Keratinocyte (primary cell): ENCODE measurements at regions not wholly inside any gene's neighbourhood (a gene's known extent, or its start where the extent isn't known, plus 50 kb on each side); places are given as distances from the start of the nearest gene placed in this dataset.

Experiments
- DNase-seq: peaks from one replicate; pipeline ENCODE4 v3.0.0-alpha.2; 2011; ENCODE audit warnings: low read depth, missing footprints, low spot score
- FAIRE-seq: peaks from 2 replicates; lab custom pipeline; 2011; peaks lifted over from hg19 to GRCh38; lab: Jason Lieb, UNC
- H2AFZ ChIP-seq: 2 replicates; pipeline ENCODE4 v1.6.0; 2012; ENCODE audit warnings: low read length, control low read depth, inconsistent platforms; ENCODE audit not compliant: control insufficient read depth
- H3K27ac ChIP-seq: 2 replicates; pipeline ENCODE4 v1.5.1; 2011; ENCODE audit warnings: low read length; ENCODE audit not compliant: control insufficient read depth, insufficient read depth
- H3K27me3 ChIP-seq: 3 replicates; pipeline ENCODE4 v1.6.0; 2011; ENCODE audit warnings: low read length; ENCODE audit not compliant: control insufficient read depth, insufficient read depth; ENCODE audit errors: extremely low read depth
- H3K36me3 ChIP-seq, 2 experiments: 2 replicates in 1 of 2; 3 replicates in 1 of 2; pipeline ENCODE4 v1.5.1; 2011; ENCODE audit warnings: low read length in 2 of 2, mild to moderate bottlenecking in 1 of 2; ENCODE audit not compliant: control insufficient read depth in 2 of 2, insufficient read depth in 2 of 2; ENCODE audit errors: extremely low read depth in 1 of 2
- H3K4me1 ChIP-seq: 3 replicates; pipeline ENCODE4 v1.5.1; 2011; ENCODE audit warnings: low read length; ENCODE audit not compliant: control insufficient read depth, insufficient read depth; ENCODE audit errors: extremely low read depth
- H3K4me2 ChIP-seq: 3 replicates; pipeline ENCODE4 v1.6.0; 2011; ENCODE audit warnings: low read depth, low read length; ENCODE audit not compliant: control insufficient read depth, insufficient read depth; ENCODE audit errors: extremely low read depth
- H3K4me3 ChIP-seq, 3 experiments: fragments of 200-600 bp in 1 of 3; sonication (generic) in 1 of 3; 2 replicates in 2 of 3; 3 replicates in 1 of 3; pipeline ENCODE4 v1.5.1; 2011 to 2016; ENCODE audit warnings: low read length in 3 of 3, mild to moderate bottlenecking in 3 of 3, control low read depth in 2 of 3, inconsistent platforms in 1 of 3, low read depth in 1 of 3, mixed read lengths in 1 of 3, mixed run types in 1 of 3, moderate library complexity in 1 of 3; ENCODE audit not compliant: control insufficient read depth in 2 of 3, insufficient read depth in 2 of 3; ENCODE audit errors: extremely low read depth in 1 of 3
- H3K79me2 ChIP-seq: 2 replicates; pipeline ENCODE4 v1.6.0; 2012; ENCODE audit warnings: low read length; ENCODE audit not compliant: control insufficient read depth, insufficient read depth
- H3K9ac ChIP-seq: 3 replicates; pipeline ENCODE4 v1.6.0; 2011; ENCODE audit warnings: low read length; ENCODE audit not compliant: control insufficient read depth, insufficient read depth; ENCODE audit errors: extremely low read depth
- H3K9me1 ChIP-seq: 3 replicates; pipeline ENCODE4 v1.6.0; 2011; ENCODE audit warnings: low read length; ENCODE audit not compliant: control insufficient read depth, insufficient read depth; ENCODE audit errors: extremely low read depth
- H3K9me3 ChIP-seq: 2 replicates; pipeline ENCODE4 v1.5.1; 2012; ENCODE audit warnings: low read depth, low read length; ENCODE audit not compliant: control insufficient read depth
- H4K20me1 ChIP-seq: 3 replicates; pipeline ENCODE4 v1.6.0; 2011; ENCODE audit warnings: low read length; ENCODE audit not compliant: control insufficient read depth, insufficient read depth; ENCODE audit errors: extremely low read depth
- CTCF ChIP-seq, 3 experiments: IDR thresholded peaks in 1 of 3; conservative IDR thresholded peaks in 1 of 3; optimal IDR thresholded peaks in 1 of 3; 2 replicates in 2 of 3; 3 replicates in 1 of 3; pipeline versions ENCODE3 to v1.5.1; 2011; ENCODE audit warnings: low read length in 3 of 3, mild to moderate bottlenecking in 3 of 3, moderate library complexity in 2 of 3, control low read depth in 1 of 3, inconsistent platforms in 1 of 3; ENCODE audit not compliant: insufficient read depth in 2 of 3; ENCODE audit errors: extremely low read depth in 1 of 3
- EZH2 ChIP-seq: IDR thresholded peaks from one replicate; pipeline ENCODE4 v1.6.1; 2012; ENCODE audit warnings: inconsistent platforms, mild to moderate bottlenecking, low read length, moderate library complexity
- dilution Hi-C: fragments of 300-500 bp; cut with MboI; formaldehyde crosslinking; loops from one replicate; pipeline ENCODE4 v1.7.0; 2020; ENCODE audit warnings: low sequenced_read_pairs; ENCODE audit not compliant: extremely low pct_ligation_motif_present

DNA sequence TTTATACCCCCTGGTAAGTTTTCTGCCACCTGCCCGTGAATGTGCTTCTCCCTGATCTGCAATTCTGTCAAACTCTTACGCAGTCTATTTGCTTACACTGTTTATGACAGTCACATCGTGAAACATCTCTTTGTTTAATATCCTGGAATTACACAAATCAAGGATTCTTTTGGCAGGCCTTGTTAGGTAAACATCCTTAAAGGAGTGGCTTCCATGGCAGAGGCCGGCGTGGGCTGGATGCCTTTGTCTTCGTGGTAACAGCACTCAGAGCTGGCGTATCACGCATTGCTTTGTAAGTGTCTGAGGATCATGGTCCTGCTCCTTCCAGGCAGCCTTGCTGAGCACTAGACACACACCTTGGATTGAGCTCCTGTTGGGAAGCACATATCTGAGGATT is 145.7 kb downstream of the IRX1 start:
- FAIRE-seq: no peak
- H3K4me2 ChIP-seq: no peak overlapping the region
- no peaks in the 10 kb centered on the region for H3K9me3 ChIP-seq
- H3K36me3 ChIP-seq: no peaks in the 10 kb centered on the region
- no peak overlapping the region for H3K4me3 ChIP-seq
- no peaks in the 10 kb centered on the region for H3K9me1 ChIP-seq
- H4K20me1 ChIP-seq: no peaks in the 10 kb centered on the region
- no peak for TF ChIP-seq EZH2
- TF ChIP-seq CTCF (optimal IDR thresholded peaks at IDR 0.05 in 1 of 3, IDR thresholded peaks at IDR 0.05 in 1 of 3, conservative IDR thresholded peaks at IDR 0.05 in 1 of 3; ENCODE audit: extremely low read depth in 1 of 3, insufficient read depth in 2 of 3, low read length in 3 of 3): no peak
- peak overlapping the region; percentile 40 for H3K27ac ChIP-seq
- dilution Hi-C loops: no loop called here
- no peak overlapping the region for H2AFZ ChIP-seq
- H3K27me3 ChIP-seq: no peaks in the 10 kb centered on the region
- H3K79me2 ChIP-seq: no peaks in the 10 kb centered on the region
- DNase-seq: no peak
- no peaks in the 10 kb centered on the region for H3K4me1 ChIP-seq
- no peak overlapping the region for H3K9ac ChIP-seq

GRCh38 chr5:3742750-3743149 is 147.1 kb downstream of the IRX1 start:
- DNase-seq (no peak), FAIRE-seq (no peak)
- Histone ChIP-seq H3K4me3 (no peak overlapping the region), H3K9ac (no peak overlapping the region), H3K9me1 (no peaks in the 10 kb centered on the region), H4K20me1 (no peaks in the 10 kb centered on the region), H3K79me2 (no peaks in the 10 kb centered on the region), H3K4me1 (no peaks in the 10 kb centered on the region), H2AFZ (no peak overlapping the region), H3K9me3 (no peaks in the 10 kb centered on the region), H3K27me3 (no peaks in the 10 kb centered on the region), H3K27ac (no peak overlapping the region), H3K36me3 (no peaks in the 10 kb centered on the region), H3K4me2 (no peak overlapping the region)
- TF ChIP-seq EZH2 (no peak), CTCF (optimal IDR thresholded peaks at IDR 0.05 in 1 of 3, IDR thresholded peaks at IDR 0.05 in 1 of 3, conservative IDR thresholded peaks at IDR 0.05 in 1 of 3; ENCODE audit: extremely low read depth in 1 of 3, insufficient read depth in 2 of 3, low read length in 3 of 3) (no peak)
- dilution Hi-C loops: no loop called here
